HEK293 (cell line): ENCODE measurements at regions not wholly inside any gene's neighbourhood (a gene's known extent, or its start where the extent isn't known, plus 50 kb on each side); places are given as distances from the start of the nearest gene placed in this dataset.

Experiments
- CTCF ChIA-PET: fragments of 350-600 bp; formaldehyde crosslinking; extraction: SDS; loops from one replicate; lab custom pipeline; 2021; ENCODE audit warnings: antibody characterized with exemption; lab: Yijun Ruan, JAX
- POLR2A ChIA-PET: fragments of 300-600 bp; formaldehyde crosslinking; extraction: SDS; loops from one replicate; lab custom pipeline; 2020; ENCODE audit warnings: antibody characterized with exemption, inconsistent platforms; lab: Yijun Ruan, JAX
- H3K27ac ChIP-seq: fragments of 200-500 bp; sonication (Bioruptor generic); 2 replicates; pipeline ENCODE4 v1.5.1; 2014; ENCODE audit warnings: low read depth, low read length, control low read depth, inconsistent platforms; ENCODE audit errors: extremely low read depth
- H3K36me3 ChIP-seq, 2 experiments: fragments of 200-500 bp in 1 of 2; sonication (Bioruptor generic) in 1 of 2; 1 replicate in 1 of 2; 2 replicates in 1 of 2; pipeline ENCODE4 v1.5.1; 2014 to 2017; ENCODE audit warnings: inconsistent platforms in 2 of 2, low read length in 2 of 2; ENCODE audit not compliant: control insufficient read depth in 2 of 2, insufficient read depth in 1 of 2
- H3K4me1 ChIP-seq: fragments of 200-500 bp; sonication (Bioruptor generic); 2 replicates; pipeline ENCODE4 v1.5.1; 2014; ENCODE audit warnings: mild to moderate bottlenecking, low read length, inconsistent platforms; ENCODE audit not compliant: control insufficient read depth, insufficient read depth
- H3K4me3 ChIP-seq: 2 replicates; pipeline ENCODE4 v1.5.1; 2011; ENCODE audit warnings: low read depth, mild to moderate bottlenecking, control low read depth, low read length, moderate library complexity
- H3K9me3 ChIP-seq: fragments of 200-500 bp; sonication (Bioruptor generic); 2 replicates; pipeline ENCODE4 v1.5.1; 2014; ENCODE audit warnings: low read depth, low read length, inconsistent platforms; ENCODE audit not compliant: control insufficient read depth, insufficient read depth
- MEIS1 ChIP-seq: sonication (generic); formaldehyde crosslinking; IDR thresholded peaks from 2 replicates; pipeline ENCODE4 v1.8.1; 2022; ENCODE audit warnings: missing genetic modification reagents, mild to moderate bottlenecking, borderline replicate concordance
- ZBTB7A ChIP-seq: fragments of 450-650 bp; formaldehyde crosslinking; IDR thresholded peaks from 2 replicates; pipeline ENCODE4 v1.5.1; 2016; ENCODE audit warnings: low read depth, missing biosample characterization, missing genetic modification characterization
- ZNF175 ChIP-seq: fragments of 450-650 bp; formaldehyde crosslinking; IDR thresholded peaks from 2 replicates; pipeline ENCODE4 v1.5.1; 2016; ENCODE audit warnings: missing biosample characterization, missing genetic modification characterization
- ZNF2 ChIP-seq: fragments of 450-650 bp; formaldehyde crosslinking; IDR thresholded peaks from 2 replicates; pipeline ENCODE4 v1.5.1; 2016; ENCODE audit warnings: missing biosample characterization, missing genetic modification characterization
- ZNF48 ChIP-seq: fragments of 450-650 bp; formaldehyde crosslinking; IDR thresholded peaks from 2 replicates; pipeline ENCODE4 v1.5.1; 2016; ENCODE audit warnings: missing biosample characterization, missing genetic modification characterization
- ZNF596 ChIP-seq: fragments of 450-650 bp; IDR thresholded peaks from 2 replicates; pipeline ENCODE4 v1.5.0; 2018; ENCODE audit warnings: missing biosample characterization, mild to moderate bottlenecking, missing genetic modification characterization, moderate library complexity
- ZNF660 ChIP-seq: fragments of 450-650 bp; IDR thresholded peaks from 2 replicates; pipeline ENCODE4 v1.5.1; 2018; ENCODE audit warnings: missing biosample characterization, mild to moderate bottlenecking, missing genetic modification characterization
- ZNF670 ChIP-seq: fragments of 450-650 bp; formaldehyde crosslinking; IDR thresholded peaks from 2 replicates; pipeline ENCODE4 v1.5.1; 2016; ENCODE audit warnings: missing biosample characterization, missing genetic modification characterization, low read depth
- ZNF777 ChIP-seq: fragments of 450-650 bp; formaldehyde crosslinking; IDR thresholded peaks from 2 replicates; pipeline ENCODE4 v1.5.1; 2017; ENCODE audit warnings: missing biosample characterization, missing genetic modification characterization, borderline replicate concordance
- TF ChIP-seq, protein P1 (sequence below): fragments of 450-650 bp; formaldehyde crosslinking; IDR thresholded peaks from 2 replicates; pipeline ENCODE4 v1.5.1; 2016; ENCODE audit warnings: missing biosample characterization, missing genetic modification characterization
- TF ChIP-seq, protein P2 (sequence below): fragments of 450-650 bp; formaldehyde crosslinking; IDR thresholded peaks from 2 replicates; pipeline ENCODE4 v1.5.1; 2016; ENCODE audit warnings: missing biosample characterization, missing genetic modification characterization
- TF ChIP-seq, protein P3 (sequence below): fragments of 450-650 bp; formaldehyde crosslinking; IDR thresholded peaks from 2 replicates; pipeline ENCODE4; 2016; ENCODE audit warnings: missing biosample characterization, missing genetic modification characterization
- TF ChIP-seq, protein P4 (sequence below): fragments of 450-650 bp; formaldehyde crosslinking; IDR thresholded peaks from 2 replicates; pipeline ENCODE4 v1.5.1; 2017; ENCODE audit warnings: missing biosample characterization, missing genetic modification characterization
- TF ChIP-seq, protein P5 (sequence below): fragments of 450-650 bp; formaldehyde crosslinking; conservative IDR thresholded peaks from 2 replicates; pipeline ENCODE4 v1.5.1; 2016; ENCODE audit warnings: low read depth, missing biosample characterization, missing genetic modification characterization
- TF ChIP-seq, protein P6 (sequence below): fragments of 450-650 bp; formaldehyde crosslinking; IDR thresholded peaks from 2 replicates; pipeline ENCODE4 v1.5.0; 2017; ENCODE audit warnings: missing biosample characterization, missing genetic modification characterization, borderline replicate concordance

DNA sequence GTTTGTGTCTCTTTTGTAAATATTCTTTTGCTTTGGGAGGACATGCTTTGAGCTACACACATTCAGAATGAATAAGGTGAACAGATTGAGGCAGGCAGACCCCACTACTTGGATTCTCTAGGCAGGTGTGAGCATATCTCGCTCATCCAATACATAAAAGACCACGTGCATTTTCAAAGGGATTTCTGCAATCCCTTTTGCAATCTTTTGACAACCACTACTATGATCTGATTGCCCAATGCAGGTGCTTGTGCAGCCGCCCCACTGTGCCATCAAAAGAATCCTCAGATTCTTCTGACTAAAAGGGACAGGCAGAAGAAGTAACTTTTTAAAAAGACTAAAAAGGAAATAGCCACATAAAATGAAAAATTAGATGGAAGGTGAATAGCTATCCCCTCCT is 341.4 kb downstream of the BMP4 start:
- no peak overlapping the region for H3K27ac ChIP-seq
- peaks cover 4% of the 10 kb centered on the region; the same call in 1 of the 2 replicates for H3K4me1 ChIP-seq
- ChIA-PET CTCF (interaction anchor here (0.6 kb wide), 1 partner anchor 78 kb away, joined by 3 read pairs; no protein-coding TSS in a partner anchor), POLR2A (no interaction called here)
- no peak overlapping the region for H3K4me3 ChIP-seq
- H3K36me3 ChIP-seq, result no peaks in the 10 kb centered on the region; a peak in 1 of 3 replicates
- TF ChIP-seq ZNF670 (tag by site-specific recombination), result no peak
- TF ChIP-seq, protein P1, sequence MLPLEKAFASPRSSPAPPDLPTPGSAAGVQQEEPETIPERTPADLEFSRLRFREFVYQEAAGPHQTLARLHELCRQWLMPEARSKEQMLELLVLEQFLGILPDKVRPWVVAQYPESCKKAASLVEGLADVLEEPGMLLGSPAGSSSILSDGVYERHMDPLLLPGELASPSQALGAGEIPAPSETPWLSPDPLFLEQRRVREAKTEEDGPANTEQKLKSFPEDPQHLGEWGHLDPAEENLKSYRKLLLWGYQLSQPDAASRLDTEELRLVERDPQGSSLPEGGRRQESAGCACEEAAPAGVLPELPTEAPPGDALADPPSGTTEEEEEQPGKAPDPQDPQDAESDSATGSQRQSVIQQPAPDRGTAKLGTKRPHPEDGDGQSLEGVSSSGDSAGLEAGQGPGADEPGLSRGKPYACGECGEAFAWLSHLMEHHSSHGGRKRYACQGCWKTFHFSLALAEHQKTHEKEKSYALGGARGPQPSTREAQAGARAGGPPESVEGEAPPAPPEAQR (tag by site-specific recombination), result no peak
- TF ChIP-seq, protein P2, sequence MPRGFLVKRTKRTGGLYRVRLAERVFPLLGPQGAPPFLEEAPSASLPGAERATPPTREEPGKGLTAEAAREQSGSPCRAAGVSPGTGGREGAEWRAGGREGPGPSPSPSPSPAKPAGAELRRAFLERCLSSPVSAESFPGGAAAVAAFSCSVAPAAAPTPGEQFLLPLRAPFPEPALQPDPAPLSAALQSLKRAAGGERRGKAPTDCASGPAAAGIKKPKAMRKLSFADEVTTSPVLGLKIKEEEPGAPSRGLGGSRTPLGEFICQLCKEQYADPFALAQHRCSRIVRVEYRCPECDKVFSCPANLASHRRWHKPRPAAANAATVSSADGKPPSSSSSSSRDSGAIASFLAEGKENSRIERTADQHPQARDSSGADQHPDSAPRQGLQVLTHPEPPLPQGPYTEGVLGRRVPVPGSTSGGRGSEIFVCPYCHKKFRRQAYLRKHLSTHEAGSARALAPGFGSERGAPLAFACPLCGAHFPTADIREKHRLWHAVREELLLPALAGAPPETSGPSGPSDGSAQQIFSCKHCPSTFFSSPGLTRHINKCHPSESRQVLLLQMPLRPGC (tag by site-specific recombination), result no peak
- TF ChIP-seq ZNF777 (tag by site-specific recombination), result no peak
- no peak for TF ChIP-seq ZNF175 (tag by site-specific recombination)
- TF ChIP-seq, protein P3, sequence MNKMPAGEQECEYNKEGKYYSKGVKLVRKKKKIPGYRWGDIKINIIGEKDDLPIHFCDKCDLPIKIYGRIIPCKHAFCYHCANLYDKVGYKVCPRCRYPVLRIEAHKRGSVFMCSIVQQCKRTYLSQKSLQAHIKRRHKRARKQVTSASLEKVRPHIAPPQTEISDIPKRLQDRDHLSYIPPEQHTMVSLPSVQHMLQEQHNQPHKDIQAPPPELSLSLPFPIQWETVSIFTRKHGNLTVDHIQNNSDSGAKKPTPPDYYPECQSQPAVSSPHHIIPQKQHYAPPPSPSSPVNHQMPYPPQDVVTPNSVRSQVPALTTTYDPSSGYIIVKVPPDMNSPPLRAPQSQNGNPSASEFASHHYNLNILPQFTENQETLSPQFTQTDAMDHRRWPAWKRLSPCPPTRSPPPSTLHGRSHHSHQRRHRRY, result no peak
- TF ChIP-seq ZNF2 (tag by site-specific recombination), result no peak
- TF ChIP-seq ZNF660 (tag by site-specific recombination), result no peak
- TF ChIP-seq MEIS1 (CRISPR knock-in tag), result no peak
- TF ChIP-seq, protein P4, sequence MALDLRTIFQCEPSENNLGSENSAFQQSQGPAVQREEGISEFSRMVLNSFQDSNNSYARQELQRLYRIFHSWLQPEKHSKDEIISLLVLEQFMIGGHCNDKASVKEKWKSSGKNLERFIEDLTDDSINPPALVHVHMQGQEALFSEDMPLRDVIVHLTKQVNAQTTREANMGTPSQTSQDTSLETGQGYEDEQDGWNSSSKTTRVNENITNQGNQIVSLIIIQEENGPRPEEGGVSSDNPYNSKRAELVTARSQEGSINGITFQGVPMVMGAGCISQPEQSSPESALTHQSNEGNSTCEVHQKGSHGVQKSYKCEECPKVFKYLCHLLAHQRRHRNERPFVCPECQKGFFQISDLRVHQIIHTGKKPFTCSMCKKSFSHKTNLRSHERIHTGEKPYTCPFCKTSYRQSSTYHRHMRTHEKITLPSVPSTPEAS (tag by site-specific recombination), result no peak
- TF ChIP-seq, protein P5, sequence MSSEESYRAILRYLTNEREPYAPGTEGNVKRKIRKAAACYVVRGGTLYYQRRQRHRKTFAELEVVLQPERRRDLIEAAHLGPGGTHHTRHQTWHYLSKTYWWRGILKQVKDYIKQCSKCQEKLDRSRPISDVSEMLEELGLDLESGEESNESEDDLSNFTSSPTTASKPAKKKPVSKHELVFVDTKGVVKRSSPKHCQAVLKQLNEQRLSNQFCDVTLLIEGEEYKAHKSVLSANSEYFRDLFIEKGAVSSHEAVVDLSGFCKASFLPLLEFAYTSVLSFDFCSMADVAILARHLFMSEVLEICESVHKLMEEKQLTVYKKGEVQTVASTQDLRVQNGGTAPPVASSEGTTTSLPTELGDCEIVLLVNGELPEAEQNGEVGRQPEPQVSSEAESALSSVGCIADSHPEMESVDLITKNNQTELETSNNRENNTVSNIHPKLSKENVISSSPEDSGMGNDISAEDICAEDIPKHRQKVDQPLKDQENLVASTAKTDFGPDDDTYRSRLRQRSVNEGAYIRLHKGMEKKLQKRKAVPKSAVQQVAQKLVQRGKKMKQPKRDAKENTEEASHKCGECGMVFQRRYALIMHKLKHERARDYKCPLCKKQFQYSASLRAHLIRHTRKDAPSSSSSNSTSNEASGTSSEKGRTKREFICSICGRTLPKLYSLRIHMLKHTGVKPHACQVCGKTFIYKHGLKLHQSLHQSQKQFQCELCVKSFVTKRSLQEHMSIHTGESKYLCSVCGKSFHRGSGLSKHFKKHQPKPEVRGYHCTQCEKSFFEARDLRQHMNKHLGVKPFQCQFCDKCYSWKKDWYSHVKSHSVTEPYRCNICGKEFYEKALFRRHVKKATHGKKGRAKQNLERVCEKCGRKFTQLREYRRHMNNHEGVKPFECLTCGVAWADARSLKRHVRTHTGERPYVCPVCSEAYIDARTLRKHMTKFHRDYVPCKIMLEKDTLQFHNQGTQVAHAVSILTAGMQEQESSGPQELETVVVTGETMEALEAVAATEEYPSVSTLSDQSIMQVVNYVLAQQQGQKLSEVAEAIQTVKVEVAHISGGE (tag by site-specific recombination), result no peak
- TF ChIP-seq ZBTB7A (tag by site-specific recombination), result no peak
- TF ChIP-seq ZNF596 (tag by site-specific recombination), result no peak
- TF ChIP-seq, protein P6, sequence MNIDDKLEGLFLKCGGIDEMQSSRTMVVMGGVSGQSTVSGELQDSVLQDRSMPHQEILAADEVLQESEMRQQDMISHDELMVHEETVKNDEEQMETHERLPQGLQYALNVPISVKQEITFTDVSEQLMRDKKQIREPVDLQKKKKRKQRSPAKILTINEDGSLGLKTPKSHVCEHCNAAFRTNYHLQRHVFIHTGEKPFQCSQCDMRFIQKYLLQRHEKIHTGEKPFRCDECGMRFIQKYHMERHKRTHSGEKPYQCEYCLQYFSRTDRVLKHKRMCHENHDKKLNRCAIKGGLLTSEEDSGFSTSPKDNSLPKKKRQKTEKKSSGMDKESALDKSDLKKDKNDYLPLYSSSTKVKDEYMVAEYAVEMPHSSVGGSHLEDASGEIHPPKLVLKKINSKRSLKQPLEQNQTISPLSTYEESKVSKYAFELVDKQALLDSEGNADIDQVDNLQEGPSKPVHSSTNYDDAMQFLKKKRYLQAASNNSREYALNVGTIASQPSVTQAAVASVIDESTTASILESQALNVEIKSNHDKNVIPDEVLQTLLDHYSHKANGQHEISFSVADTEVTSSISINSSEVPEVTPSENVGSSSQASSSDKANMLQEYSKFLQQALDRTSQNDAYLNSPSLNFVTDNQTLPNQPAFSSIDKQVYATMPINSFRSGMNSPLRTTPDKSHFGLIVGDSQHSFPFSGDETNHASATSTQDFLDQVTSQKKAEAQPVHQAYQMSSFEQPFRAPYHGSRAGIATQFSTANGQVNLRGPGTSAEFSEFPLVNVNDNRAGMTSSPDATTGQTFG, result no peak
- TF ChIP-seq ZNF48 (tag by site-specific recombination), result no peak
- no peaks in the 10 kb centered on the region for H3K9me3 ChIP-seq
